HepG2 (cell line): ENCODE measurements at regions not wholly inside any gene's neighbourhood (a gene's known extent, or its start where the extent isn't known, plus 50 kb on each side); places are given as distances from the start of the nearest gene placed in this dataset.

Experiments used
- ATAC-seq: fragments of 200-7000 bp; cut with Tn5 transposase; 3 replicates; pipeline ENCODE4 v1.9.1; 2020; ENCODE audit warnings: mild to moderate bottlenecking, moderate library complexity
- BruUV-seq: library from RNA; stranded (reverse); fragments of 400-500 nt; replicated peaks from 2 replicates; lab custom pipeline; 2021; lab: Mats Ljungman, UMichigan
- CTCF ChIA-PET: fragments of 300-600 bp; formaldehyde crosslinking; extraction: SDS; loops from one replicate; lab custom pipeline; 2021; ENCODE audit warnings: low total read pairs, inconsistent platforms, low intra/inter-chr PET ratio; lab: Yijun Ruan, JAX
- POLR2A ChIA-PET: fragments of 350-600 bp; sonication (Branson Sonifier 250); formaldehyde crosslinking; loops from one replicate; lab custom pipeline; 2020; ENCODE audit warnings: antibody characterized with exemption, inconsistent platforms; lab: Yijun Ruan, JAX
- DNase-seq: peaks from one replicate; pipeline ENCODE4 v3.0.0-alpha.2; 2015; ENCODE audit warnings: low spot score
- FAIRE-seq: peaks from 3 replicates; lab custom pipeline; 2011; peaks lifted over from hg19 to GRCh38; lab: Jason Lieb, UNC
- H2AFZ ChIP-seq: one replicate; pipeline ENCODE4 v1.6.1; 2011; ENCODE audit warnings: low read length, inconsistent platforms
- H3K27ac ChIP-seq: fragments of 300-600 bp; 3 replicates; pipeline ENCODE4 v1.8.0; 2011; ENCODE audit warnings: mixed run types, mild to moderate bottlenecking, mixed read lengths, low read length, inconsistent platforms; ENCODE audit not compliant: insufficient read depth; ENCODE audit errors: extremely low read length
- H3K27me3 ChIP-seq, 2 experiments: fragments of 200-600 bp in 1 of 2; 2 replicates in 1 of 2; 3 replicates in 1 of 2; pipeline versions ENCODE4 v1.6.0 to v1.8.0; 2011; ENCODE audit warnings: low read length in 2 of 2, mild to moderate bottlenecking in 2 of 2, moderate library complexity in 2 of 2, inconsistent platforms in 1 of 2; ENCODE audit not compliant: insufficient read depth in 2 of 2, control insufficient read depth in 1 of 2
- H3K36me3 ChIP-seq, 2 experiments: fragments of 200-600 bp in 1 of 2; replicated peaks in 1 of 2; 2 replicates in 1 of 2; 3 replicates in 1 of 2; pipeline versions ENCODE4 v1.5.1 to v1.8.0; 2011; ENCODE audit warnings: low read length in 2 of 2, inconsistent platforms in 1 of 2; ENCODE audit not compliant: insufficient read depth in 2 of 2, control insufficient read depth in 1 of 2
- H3K4me1 ChIP-seq: 2 replicates; pipeline ENCODE4 v1.5.1; 2012; ENCODE audit warnings: low read length, inconsistent platforms; ENCODE audit not compliant: insufficient read depth
- H3K4me2 ChIP-seq: 2 replicates; pipeline ENCODE4 v1.6.0; 2011; ENCODE audit warnings: low read depth, low read length, inconsistent platforms
- H3K4me3 ChIP-seq, 3 experiments: fragments of 200-600 bp in 1 of 3; sonication (generic), shearing (Covaris generic) in 1 of 3; replicated peaks in 1 of 3; 2 replicates each; pipeline ENCODE4 v1.5.1; 2011 to 2016; ENCODE audit warnings: low read length in 3 of 3, inconsistent platforms in 2 of 3, low read depth in 2 of 3, mild to moderate bottlenecking in 2 of 3, control low read depth in 1 of 3, mixed read lengths in 1 of 3; ENCODE audit not compliant: insufficient read depth in 1 of 3
- H3K79me2 ChIP-seq: one replicate; pipeline ENCODE4 v1.6.1; 2011; ENCODE audit warnings: low read length, inconsistent platforms; ENCODE audit not compliant: insufficient read depth
- H3K9ac ChIP-seq: 2 replicates; pipeline ENCODE4 v1.6.0; 2011; ENCODE audit warnings: mild to moderate bottlenecking, low read depth, low read length, inconsistent platforms; ENCODE audit not compliant: insufficient read depth
- H3K9me3 ChIP-seq: 2 replicates; pipeline ENCODE4 v1.5.1; 2012; ENCODE audit warnings: mild to moderate bottlenecking, low read length
- H4K20me1 ChIP-seq: 2 replicates; pipeline ENCODE4 v1.6.0; 2011; ENCODE audit warnings: inconsistent platforms, mild to moderate bottlenecking, low read length, moderate library complexity; ENCODE audit not compliant: insufficient read depth
- BRF2 ChIP-seq: sonication (generic); formaldehyde crosslinking; IDR thresholded peaks from 2 replicates; pipeline ENCODE4 v1.8.1; 2022; ENCODE audit warnings: mild to moderate bottlenecking, missing genetic modification reagents
- CCDC6 ChIP-seq: sonication (generic); formaldehyde crosslinking; IDR thresholded peaks from 2 replicates; pipeline ENCODE4 v1.8.1; 2022; ENCODE audit warnings: mild to moderate bottlenecking, missing genetic modification reagents, moderate library complexity
- E2F2 ChIP-seq: sonication (generic); formaldehyde crosslinking; IDR thresholded peaks from 2 replicates; pipeline ENCODE4 v1.4.0; 2020; ENCODE audit warnings: missing genetic modification reagents, borderline replicate concordance
- FOXK1 ChIP-seq: sonication (generic); formaldehyde crosslinking; IDR thresholded peaks from 2 replicates; pipeline ENCODE4 v1.4.0; 2020; ENCODE audit warnings: low read depth, missing genetic modification reagents, borderline replicate concordance
- HMGA1 ChIP-seq: sonication (generic); formaldehyde crosslinking; conservative IDR thresholded peaks from 2 replicates; pipeline ENCODE4 v1.4.0; 2020; ENCODE audit warnings: missing genetic modification reagents
- MAF1 ChIP-seq: sonication (generic); formaldehyde crosslinking; IDR thresholded peaks from 2 replicates; pipeline ENCODE4 v1.5.0; 2020; ENCODE audit warnings: missing genetic modification reagents, borderline replicate concordance
- MIXL1 ChIP-seq: IDR thresholded peaks from 2 replicates; pipeline ENCODE4 v1.6.1; 2016
- NBN ChIP-seq: fragments of 450-650 bp; conservative IDR thresholded peaks from 2 replicates; pipeline ENCODE4 v1.6.1; 2017
- PLRG1 ChIP-seq: fragments of 450-650 bp; conservative IDR thresholded peaks from 2 replicates; pipeline ENCODE4 v1.6.1; 2016
- TEAD3 ChIP-seq: optimal IDR thresholded peaks from 2 replicates; pipeline ENCODE3; 2016; ENCODE audit warnings: borderline replicate concordance
- ZBTB1 ChIP-seq: sonication (generic); formaldehyde crosslinking; IDR thresholded peaks from 2 replicates; pipeline ENCODE4 v1.4.0; 2020; ENCODE audit warnings: missing genetic modification reagents, borderline replicate concordance
- ZBTB14 ChIP-seq: sonication (generic); formaldehyde crosslinking; IDR thresholded peaks from 2 replicates; pipeline ENCODE4 v1.4.0; 2020; ENCODE audit warnings: missing genetic modification reagents
- ZBTB39 ChIP-seq: sonication (generic); formaldehyde crosslinking; IDR thresholded peaks from 2 replicates; pipeline ENCODE4 v1.5.0; 2020; ENCODE audit warnings: missing genetic modification reagents
- ZC3H4 ChIP-seq: sonication (generic); formaldehyde crosslinking; IDR thresholded peaks from 2 replicates; pipeline ENCODE4 v1.4.0; 2020; ENCODE audit warnings: missing genetic modification reagents, borderline replicate concordance
- ZKSCAN8 ChIP-seq: IDR thresholded peaks from 2 replicates; pipeline ENCODE4 v1.6.1; 2016; ENCODE audit warnings: borderline replicate concordance, missing genetic modification reagents, missing compliant biosample characterization
- ZNF256 ChIP-seq: sonication (generic); formaldehyde crosslinking; conservative IDR thresholded peaks from 2 replicates; pipeline ENCODE4 v1.4.0; 2020; ENCODE audit warnings: missing genetic modification reagents
- ZNF891 ChIP-seq: sonication (generic); formaldehyde crosslinking; IDR thresholded peaks from 2 replicates; pipeline ENCODE4 v1.5.0; 2020; ENCODE audit warnings: mild to moderate bottlenecking, missing genetic modification reagents
- WGBS: methylation state at CpG from one replicate; pipeline ENCODE4 v1.1.6; 2017; ENCODE audit warnings: low lambda C conversion rate; 5-methylcytosine and 5-hydroxymethylcytosine counted together
- in situ Hi-C: cut with HindIII; loops from 2 replicates; pipeline ENCODE4 v1.10.0; 2017; ENCODE audit warnings: low pct_unique_long_range_greater_than_20kb; ENCODE audit not compliant: extremely low pct_ligation_motif_present
- intact Hi-C: fragments of 100-400 bp; cut with micrococcal nuclease; formaldehyde crosslinking; loops from one replicate; pipeline ENCODE4 v1.10.0; 2022; ENCODE audit not compliant: unreplicated experiment

- H3K4me3 ChIP-seq = no peak overlapping the region
- H3K4me2 ChIP-seq = no peak overlapping the region
- ATAC-seq (no peak), DNase-seq (no peak), FAIRE-seq (no peak)
- H3K27ac ChIP-seq = no peak overlapping the region
- peaks cover 0 to 11% of the 10 kb centered on the region in 2 experiments; a peak in 2 of 5 replicates for H3K27me3 ChIP-seq
- no peaks in the 10 kb centered on the region for H3K9me3 ChIP-seq
- TF ChIP-seq NBN (no peak), TEAD3 (CRISPR knock-in tag) (no peak), E2F2 (no peak), CCDC6 (CRISPR knock-in tag) (no peak), HMGA1 (no peak), ZNF256 (CRISPR knock-in tag) (no peak), FOXK1 (CRISPR knock-in tag) (no peak), ZBTB39 (CRISPR knock-in tag) (no peak), ZBTB1 (CRISPR knock-in tag) (no peak), MAF1 (no peak), ZBTB14 (CRISPR knock-in tag) (no peak), PLRG1 (no peak), BRF2 (CRISPR knock-in tag) (no peak), ZKSCAN8 (no peak), MIXL1 (CRISPR knock-in tag) (no peak), ZC3H4 (CRISPR knock-in tag) (no peak), ZNF891 (CRISPR knock-in tag) (no peak)
- H3K79me2 ChIP-seq = no peaks in the 10 kb centered on the region
- intact Hi-C loops = no loop called here
- in situ Hi-C loops = no loop called here
- no peaks in the 10 kb centered on the region for H3K36me3 ChIP-seq
- H2AFZ ChIP-seq = no peak overlapping the region
- no peak overlapping the region for H3K9ac ChIP-seq
- BruUV-seq = no TSS peak
- H3K4me1 ChIP-seq = no peaks in the 10 kb centered on the region
- ChIA-PET CTCF (no interaction called here), POLR2A (no interaction called here)
- no peaks in the 10 kb centered on the region for H4K20me1 ChIP-seq
- 0% methylated on average over 3 of the region's 3 CpGs for WGBS
These were observed 212.5 kb upstream of the DDHD1 start for GRCh38 chr14:53365486-53366130.
